OCI-LY1 (cell line): ENCODE measurements at regions not wholly inside any gene's neighbourhood (a gene's known extent, or its start where the extent isn't known, plus 50 kb on each side); places are given as distances from the start of the nearest gene placed in this dataset.

Source experiments
- CTCF ChIP-seq: fragments of 200-600 bp; sonication (generic), shearing (Covaris generic); IDR thresholded peaks from 2 replicates; pipeline ENCODE4 v1.5.1; 2017; ENCODE audit warnings: mild to moderate bottlenecking, antibody characterized with exemption, low read length, moderate library complexity, mixed read lengths
- EZH2 ChIP-seq: fragments of 200-600 bp; sonication (generic), shearing (Covaris generic); IDR thresholded peaks from 2 replicates; pipeline ENCODE4 v1.8.0; 2017; ENCODE audit warnings: borderline replicate concordance, mixed run types, mild to moderate bottlenecking, antibody characterized with exemption, low read length, moderate library complexity, mixed read lengths

- TF ChIP-seq CTCF, result no peak
- TF ChIP-seq EZH2, result no peak
Measured at GRCh38 chr11:100563541-100564280, 123.4 kb upstream of the ARHGAP42 start.
